CD8-positive, alpha-beta memory T cell (primary cell): ENCODE measurements at regions not wholly inside any gene's neighbourhood (a gene's known extent, or its start where the extent isn't known, plus 50 kb on each side); places are given as distances from the start of the nearest gene placed in this dataset.

ENCODE experiments used
- CTCF ChIA-PET: fragments of 350-600 bp; sonication (Branson Sonifier 250); formaldehyde crosslinking; loops from one replicate; lab custom pipeline; 2021; ENCODE audit warnings: antibody characterized with exemption; lab: Charles Lee
- POLR2A ChIA-PET: fragments of 350-600 bp; sonication (Branson Sonifier 250); formaldehyde crosslinking; loops from one replicate; lab custom pipeline; 2021; ENCODE audit warnings: antibody characterized with exemption; lab: Charles Lee
- DNase-seq, 5 donors: peaks; one replicate each; pipeline versions ENCODE4 v3.0.0 to v3.0.0-alpha.2; 2020 to 2022; ENCODE audit warnings: mixed read lengths in 1 of 5
- H3K27ac ChIP-seq: one replicate; pipeline ENCODE4 v1.7.0; 2013; ENCODE audit warnings: low read depth, mild to moderate bottlenecking, low read length, moderate library complexity
- H3K27me3 ChIP-seq: 2 replicates; pipeline ENCODE4 v1.7.0; 2013; ENCODE audit warnings: low read length, mild to moderate bottlenecking; ENCODE audit not compliant: insufficient read depth, poor library complexity, severe bottlenecking
- H3K36me3 ChIP-seq: 2 replicates; pipeline ENCODE4 v1.7.0; 2013; ENCODE audit warnings: mild to moderate bottlenecking, low read length, moderate library complexity; ENCODE audit not compliant: insufficient read depth
- H3K4me1 ChIP-seq: 2 replicates; pipeline ENCODE4 v1.7.0; 2013; ENCODE audit warnings: mild to moderate bottlenecking, low read length, moderate library complexity; ENCODE audit not compliant: insufficient read depth
- H3K4me3 ChIP-seq: 2 replicates; pipeline ENCODE4 v1.7.0; 2013; ENCODE audit warnings: mild to moderate bottlenecking, low read length
- H3K9me3 ChIP-seq: 2 replicates; pipeline ENCODE4 v1.7.0; 2013; ENCODE audit warnings: mild to moderate bottlenecking, low read length
- H3K27ac Mint-ChIP-seq, 8 donors: one replicate each; pipeline ENCODE4 v1.8.0; 2020 to 2021; ENCODE audit warnings: mixed read lengths in 8 of 8, mild to moderate bottlenecking in 6 of 8, inconsistent platforms in 3 of 8, moderate library complexity in 3 of 8
- H3K27me3 Mint-ChIP-seq, 2 donors: one replicate each; pipeline ENCODE4 v1.8.0; 2020 to 2021; ENCODE audit warnings: mixed read lengths in 2 of 2, mild to moderate bottlenecking in 1 of 2, moderate library complexity in 1 of 2
- H3K36me3 Mint-ChIP-seq, 3 donors: one replicate each; pipeline ENCODE4 v1.8.0; 2020 to 2021; ENCODE audit warnings: mixed read lengths in 3 of 3, inconsistent platforms in 1 of 3, mild to moderate bottlenecking in 1 of 3
- H3K4me1 Mint-ChIP-seq, 3 donors: one replicate each; pipeline ENCODE4 v1.8.0; 2020 to 2021; ENCODE audit warnings: mixed read lengths in 3 of 3, inconsistent platforms in 1 of 3, mild to moderate bottlenecking in 1 of 3
- H3K4me3 Mint-ChIP-seq, 7 donors: one replicate each; pipeline ENCODE4 v1.8.0; 2020 to 2021; ENCODE audit warnings: mixed read lengths in 7 of 7, mild to moderate bottlenecking in 6 of 7, moderate library complexity in 4 of 7, inconsistent platforms in 2 of 7
- H3K9me3 Mint-ChIP-seq, 5 donors: one replicate each; pipeline ENCODE4 v1.8.0; 2020 to 2022; ENCODE audit warnings: mixed read lengths in 5 of 5, mild to moderate bottlenecking in 3 of 5, moderate library complexity in 2 of 5, inconsistent platforms in 1 of 5

DNA sequence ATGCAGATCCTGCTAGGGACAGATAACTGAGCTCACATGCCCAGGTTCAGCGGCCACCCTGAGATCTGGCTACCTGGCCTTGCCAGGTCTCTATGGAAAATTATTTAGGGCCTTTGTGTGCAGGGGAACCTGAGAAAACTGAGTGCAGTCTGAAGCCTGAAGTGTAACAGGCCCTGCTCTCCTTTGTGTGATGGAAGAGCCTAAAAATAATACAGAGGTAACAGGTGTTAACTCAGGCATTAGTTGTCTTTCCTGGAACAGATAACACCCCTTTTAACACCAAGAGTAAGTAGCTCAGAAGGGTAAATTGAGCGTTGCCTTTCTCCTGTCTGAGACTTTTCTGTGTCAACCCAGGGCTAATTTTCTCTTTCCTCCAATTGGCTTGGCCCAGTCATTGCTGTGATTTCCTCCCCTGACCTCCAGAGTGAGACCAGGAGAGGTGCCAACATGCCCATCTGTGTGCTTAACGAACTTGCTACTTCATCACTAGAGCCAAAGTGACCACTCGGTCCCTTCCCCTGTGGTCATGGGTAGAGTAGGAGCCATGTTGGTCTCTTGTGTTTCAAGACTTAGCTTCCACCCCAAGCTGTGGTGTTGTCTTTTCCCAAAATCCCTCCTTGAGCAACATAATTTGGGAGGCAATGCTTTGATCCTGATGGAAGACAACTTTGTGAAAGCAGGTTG, 304.4 kb upstream of the JAG1 start:
- H3K4me3 Mint-ChIP-seq: no peak overlapping the region
- H3K36me3 Mint-ChIP-seq: no peaks in the 10 kb centered on the region
- H3K27me3 Mint-ChIP-seq: no peaks in the 10 kb centered on the region
- H3K4me1 Mint-ChIP-seq: no peaks in the 10 kb centered on the region
- peaks cover 0 to 6% (median 0%) of the 10 kb centered on the region in 5 donors for H3K9me3 Mint-ChIP-seq
- Histone ChIP-seq H3K27me3 (no peaks in the 10 kb centered on the region), H3K9me3 (no peaks in the 10 kb centered on the region), H3K36me3 (no peaks in the 10 kb centered on the region), H3K27ac (no peak overlapping the region), H3K4me1 (no peaks in the 10 kb centered on the region), H3K4me3 (no peak overlapping the region)
- POLR2A ChIA-PET: no interaction called here
- DNase-seq: no peak
- no peak overlapping the region for H3K27ac Mint-ChIP-seq
- CTCF ChIA-PET: no interaction called here

DNA sequence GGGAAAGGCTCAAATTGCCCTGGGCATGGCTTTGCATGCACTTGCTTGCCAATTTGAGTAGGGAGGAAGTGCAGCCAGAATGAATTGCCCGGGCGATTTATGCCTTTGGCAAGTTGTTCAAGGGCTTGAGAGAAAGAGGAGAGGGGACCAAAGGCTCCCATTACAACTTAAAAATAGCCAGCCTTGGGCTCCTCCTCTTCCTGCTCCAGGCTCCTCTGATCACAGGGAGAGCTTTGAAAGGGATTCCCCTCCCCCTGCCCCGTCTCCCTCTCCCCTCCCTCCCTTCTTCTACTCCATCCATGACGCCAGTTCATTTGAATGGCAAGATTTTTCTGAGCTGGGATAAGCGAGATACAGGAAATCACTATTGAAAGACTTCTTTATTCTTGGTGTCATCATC, 304.9 kb upstream of the JAG1 start:
- no peaks in the 10 kb centered on the region for H3K36me3 ChIP-seq
- Mint-ChIP-seq H3K36me3 (no peaks in the 10 kb centered on the region), H3K27me3 (no peaks in the 10 kb centered on the region), H3K9me3 (peaks cover 0 to 5% (median 0%) of the 10 kb centered on the region in 5 donors), H3K4me3 (no peak overlapping the region), H3K27ac (no peak overlapping the region), H3K4me1 (no peaks in the 10 kb centered on the region)
- DNase-seq: no peak
- H3K27ac ChIP-seq: no peak overlapping the region
- ChIA-PET POLR2A (no interaction called here), CTCF (no interaction called here)
- no peak overlapping the region for H3K4me3 ChIP-seq
- H3K27me3 ChIP-seq: no peaks in the 10 kb centered on the region
- H3K4me1 ChIP-seq: no peaks in the 10 kb centered on the region
- H3K9me3 ChIP-seq: no peaks in the 10 kb centered on the region

DNA sequence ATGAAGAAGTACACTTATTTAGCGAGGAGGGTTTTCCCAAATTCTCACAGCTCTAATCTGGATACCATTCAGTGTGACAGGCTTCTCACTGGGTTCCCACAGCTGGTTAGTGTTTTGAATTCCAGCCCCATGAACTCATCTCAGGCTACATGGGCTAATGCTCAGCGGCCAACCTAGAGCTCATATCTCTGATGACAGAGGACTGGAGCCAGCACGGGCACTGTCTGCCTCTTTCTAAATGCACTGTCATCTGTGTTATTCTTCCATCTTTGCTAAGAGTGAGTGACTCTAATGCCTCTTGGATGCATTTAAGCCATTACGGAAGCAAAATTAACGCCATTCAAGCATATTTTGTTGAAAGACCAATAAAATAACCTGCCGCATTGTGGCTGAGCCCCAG, 308.9 kb upstream of the JAG1 start:
- no peak overlapping the region for H3K4me3 Mint-ChIP-seq
- POLR2A ChIA-PET: no interaction called here
- H3K36me3 Mint-ChIP-seq: no peaks in the 10 kb centered on the region
- no peak overlapping the region for H3K27ac Mint-ChIP-seq
- no peaks in the 10 kb centered on the region for H3K36me3 ChIP-seq
- no peaks in the 10 kb centered on the region for H3K9me3 ChIP-seq
- H3K4me1 Mint-ChIP-seq: no peaks in the 10 kb centered on the region
- no peak overlapping the region for H3K27ac ChIP-seq
- H3K4me3 ChIP-seq: no peak overlapping the region
- CTCF ChIA-PET: interaction anchor here (1.6 kb wide), 1 partner anchor 10 kb away, joined by 3 read pairs; no protein-coding TSS in a partner anchor
- no peaks in the 10 kb centered on the region for H3K9me3 Mint-ChIP-seq
- no peaks in the 10 kb centered on the region for H3K4me1 ChIP-seq
- DNase-seq: no peak
- H3K27me3 Mint-ChIP-seq: no peaks in the 10 kb centered on the region
- no peaks in the 10 kb centered on the region for H3K27me3 ChIP-seq

DNA sequence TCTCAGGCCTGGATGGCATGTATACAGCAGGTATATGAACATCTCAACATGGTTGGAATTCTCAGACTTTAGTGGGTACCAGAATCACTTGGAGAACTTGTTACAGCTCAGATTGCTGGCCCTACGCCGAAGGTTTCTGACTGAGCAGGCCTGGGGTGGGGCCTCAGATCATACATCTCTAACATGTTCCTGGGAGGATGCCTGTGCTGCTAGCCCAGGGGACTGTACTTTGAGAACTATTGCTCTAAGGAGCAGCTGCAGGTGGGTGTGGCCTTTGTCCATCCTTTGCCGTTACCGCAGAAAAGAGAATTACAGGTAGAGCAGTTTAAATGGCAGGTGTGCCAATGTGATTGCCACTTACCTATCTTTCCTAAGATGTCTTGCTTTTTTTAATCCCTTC, 310.5 kb upstream of the JAG1 start:
- Histone ChIP-seq H3K9me3 (no peaks in the 10 kb centered on the region), H3K27me3 (no peaks in the 10 kb centered on the region), H3K4me3 (no peak overlapping the region), H3K4me1 (no peaks in the 10 kb centered on the region), H3K27ac (no peak overlapping the region), H3K36me3 (no peaks in the 10 kb centered on the region)
- POLR2A ChIA-PET: no interaction called here
- Mint-ChIP-seq H3K4me1 (no peaks in the 10 kb centered on the region), H3K4me3 (no peak overlapping the region), H3K9me3 (no peaks in the 10 kb centered on the region), H3K36me3 (no peaks in the 10 kb centered on the region), H3K27me3 (no peaks in the 10 kb centered on the region), H3K27ac (peak overlapping the region in 1 of 8 donors; percentile 58)
- DNase-seq: no peak
- CTCF ChIA-PET: no interaction called here

DNA sequence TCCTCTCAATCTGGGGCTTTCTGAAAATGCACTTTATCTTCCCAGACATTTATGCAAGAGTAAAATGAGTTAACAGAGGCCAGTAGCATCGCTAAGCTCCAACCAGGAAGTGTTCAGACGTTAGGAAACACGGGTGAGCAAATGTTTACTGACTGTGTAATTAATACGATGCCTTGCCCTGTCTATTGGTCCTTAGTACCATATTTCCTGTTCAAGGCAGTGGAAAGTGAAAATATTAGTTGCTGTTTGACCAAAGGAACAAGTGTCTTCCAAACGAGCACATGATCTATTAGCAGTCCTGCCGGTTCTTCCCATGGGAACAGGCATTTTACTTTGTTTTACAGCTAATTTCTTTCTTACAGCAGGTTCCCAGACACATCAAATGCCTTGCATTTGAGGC, 311.1 kb upstream of the JAG1 start:
- no peak for DNase-seq
- Histone ChIP-seq H3K4me3 (no peak overlapping the region), H3K27me3 (no peaks in the 10 kb centered on the region), H3K27ac (no peak overlapping the region), H3K36me3 (no peaks in the 10 kb centered on the region), H3K9me3 (no peaks in the 10 kb centered on the region), H3K4me1 (no peaks in the 10 kb centered on the region)
- ChIA-PET CTCF (no interaction called here), POLR2A (no interaction called here)
- no peaks in the 10 kb centered on the region for H3K4me1 Mint-ChIP-seq
- H3K27ac Mint-ChIP-seq: no peak overlapping the region
- peaks cover 0 to 2% (median 0%) of the 10 kb centered on the region in 5 donors for H3K9me3 Mint-ChIP-seq
- no peaks in the 10 kb centered on the region for H3K36me3 Mint-ChIP-seq
- no peak overlapping the region for H3K4me3 Mint-ChIP-seq
- no peaks in the 10 kb centered on the region for H3K27me3 Mint-ChIP-seq

DNA sequence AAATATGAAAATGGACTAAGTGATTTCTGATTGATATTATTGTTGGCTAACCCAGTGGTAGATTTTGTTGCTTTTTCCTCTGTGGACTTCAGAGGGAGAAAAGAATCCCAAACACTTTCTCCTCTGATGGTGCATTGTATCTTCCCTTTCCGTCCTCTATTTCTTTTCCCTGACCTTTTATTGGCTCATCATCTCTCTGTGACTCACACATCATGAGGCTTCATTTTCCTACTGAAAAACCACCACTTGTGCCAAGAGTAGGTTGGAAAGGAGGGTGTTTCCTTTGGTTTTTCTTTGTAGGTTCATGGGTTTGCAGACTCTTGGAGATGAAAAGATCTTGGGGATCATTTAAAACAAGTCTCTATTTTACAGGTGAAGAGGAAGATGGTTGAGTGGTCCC, 311.7 kb upstream of the JAG1 start:
- Mint-ChIP-seq H3K4me1 (no peaks in the 10 kb centered on the region), H3K27me3 (no peaks in the 10 kb centered on the region), H3K4me3 (no peak overlapping the region), H3K9me3 (peaks cover 0 to 2% (median 0%) of the 10 kb centered on the region in 5 donors), H3K36me3 (no peaks in the 10 kb centered on the region), H3K27ac (no peak overlapping the region)
- no peak overlapping the region for H3K27ac ChIP-seq
- H3K27me3 ChIP-seq: no peaks in the 10 kb centered on the region
- DNase-seq: no peak
- H3K9me3 ChIP-seq: no peaks in the 10 kb centered on the region
- POLR2A ChIA-PET: no interaction called here
- no peaks in the 10 kb centered on the region for H3K4me1 ChIP-seq
- H3K36me3 ChIP-seq: no peaks in the 10 kb centered on the region
- CTCF ChIA-PET: no interaction called here
- no peak overlapping the region for H3K4me3 ChIP-seq

DNA sequence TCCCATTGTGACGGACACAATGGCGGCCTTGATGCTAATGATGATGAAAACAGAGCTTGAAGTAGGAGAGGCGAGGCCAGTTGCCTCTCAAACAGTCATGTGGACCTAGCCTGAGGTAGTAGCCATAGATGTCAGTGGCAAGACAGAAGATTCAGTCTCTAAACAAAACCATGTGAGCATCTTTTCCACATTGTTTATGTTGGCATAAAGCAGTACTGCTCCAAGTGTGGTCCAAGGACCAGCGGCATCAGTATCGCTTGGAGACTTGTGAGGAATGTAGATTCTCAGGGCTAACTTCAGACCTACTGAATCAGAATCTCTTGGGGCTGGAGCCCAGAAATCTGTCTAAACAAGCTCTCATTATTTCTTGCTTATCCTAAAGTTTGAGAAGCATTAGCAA, 312.8 kb upstream of the JAG1 start:
- no peaks in the 10 kb centered on the region for H3K9me3 ChIP-seq

DNA sequence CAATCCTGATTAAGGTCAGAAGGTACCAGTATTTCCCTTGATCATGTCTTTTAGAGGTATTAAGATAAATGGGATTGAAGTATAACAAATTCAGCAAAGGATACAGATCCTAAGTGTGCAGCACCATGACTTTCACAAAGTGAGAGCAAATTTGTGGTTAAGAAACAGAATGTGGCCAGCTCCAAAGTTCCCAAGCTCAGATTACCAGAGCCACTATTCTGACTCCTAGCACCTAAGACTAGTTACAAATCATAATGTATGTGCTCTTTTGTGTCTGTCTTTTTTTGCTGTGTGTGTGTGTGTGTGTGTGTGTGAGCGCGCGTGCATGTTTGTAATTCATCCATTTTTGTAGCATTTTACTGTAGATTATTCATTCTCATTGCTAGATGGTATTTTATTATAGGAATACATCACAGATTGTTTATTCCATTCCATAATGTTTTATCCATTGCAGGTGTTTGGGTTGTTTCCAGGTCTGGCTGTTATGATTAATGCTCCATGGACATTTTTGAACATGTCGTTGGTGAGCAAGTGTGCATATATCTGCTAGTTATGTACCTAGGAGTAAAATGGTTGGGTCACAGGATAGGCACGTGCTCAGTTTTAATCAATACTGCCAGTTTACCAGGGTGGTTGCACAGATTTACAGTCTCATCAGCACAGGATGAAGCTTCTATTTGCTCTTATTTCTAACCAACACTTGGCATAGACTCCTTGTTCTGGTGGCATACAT, 314.0 kb upstream of the JAG1 start:
- H3K9me3 ChIP-seq: no peaks in the 10 kb centered on the region
- POLR2A ChIA-PET: no interaction called here
- H3K4me3 ChIP-seq: no peak overlapping the region
- CTCF ChIA-PET: no interaction called here
- no peaks in the 10 kb centered on the region for H3K36me3 ChIP-seq
- H3K27me3 ChIP-seq: no peaks in the 10 kb centered on the region
- no peak overlapping the region for H3K4me3 Mint-ChIP-seq
- H3K4me1 ChIP-seq: no peaks in the 10 kb centered on the region
- H3K4me1 Mint-ChIP-seq: no peaks in the 10 kb centered on the region
- no peak overlapping the region for H3K27ac Mint-ChIP-seq
- peaks cover 0 to 4% (median 0%) of the 10 kb centered on the region in 5 donors for H3K9me3 Mint-ChIP-seq
- H3K27ac ChIP-seq: no peak overlapping the region
- peaks cover 0 to 2% of the 10 kb centered on the region in 2 donors for H3K27me3 Mint-ChIP-seq
- H3K36me3 Mint-ChIP-seq: no peaks in the 10 kb centered on the region
- DNase-seq: no peak

More for the DNA sequence above, 312.8 kb upstream of the JAG1 start:
- Mint-ChIP-seq H3K4me1 (no peaks in the 10 kb centered on the region), H3K4me3 (no peak overlapping the region), H3K9me3 (peaks cover 0 to 2% (median 0%) of the 10 kb centered on the region in 5 donors), H3K27ac (no peak overlapping the region), H3K36me3 (no peaks in the 10 kb centered on the region), H3K27me3 (peaks cover 0 to 2% of the 10 kb centered on the region in 2 donors)
- no peak overlapping the region for H3K27ac ChIP-seq
- POLR2A ChIA-PET: no interaction called here
- no peaks in the 10 kb centered on the region for H3K27me3 ChIP-seq
- DNase-seq: no peak
- H3K4me3 ChIP-seq: no peak overlapping the region
- CTCF ChIA-PET: no interaction called here
- no peaks in the 10 kb centered on the region for H3K4me1 ChIP-seq
- no peaks in the 10 kb centered on the region for H3K36me3 ChIP-seq
